Gastroesophageal sphincter (tissue), 3 donors: ENCODE measurements at regions not wholly inside any gene's neighbourhood (a gene's known extent, or its start where the extent isn't known, plus 50 kb on each side); places are given as distances from the start of the nearest gene placed in this dataset.

Experiments used
- POLR2A ChIP-seq, 2 donors: fragments of 450-650 bp; IDR thresholded peaks; one replicate each; pipeline ENCODE4 v1.6.1; 2017; ENCODE audit warnings: antibody characterized with exemption in 2 of 2, mild to moderate bottlenecking in 2 of 2, moderate library complexity in 1 of 2
- TF ChIP-seq, protein P1 (sequence below), 4 experiments: fragments of 200-600 bp in 2 of 4; fragments of 450-650 bp in 2 of 4; sonication (generic) in 1 of 4; IDR thresholded peaks; one replicate each; pipeline ENCODE4 v1.5.1; 2017 to 2019; ENCODE audit warnings: antibody characterized with exemption in 4 of 4, mild to moderate bottlenecking in 2 of 4, moderate library complexity in 2 of 4

DNA sequence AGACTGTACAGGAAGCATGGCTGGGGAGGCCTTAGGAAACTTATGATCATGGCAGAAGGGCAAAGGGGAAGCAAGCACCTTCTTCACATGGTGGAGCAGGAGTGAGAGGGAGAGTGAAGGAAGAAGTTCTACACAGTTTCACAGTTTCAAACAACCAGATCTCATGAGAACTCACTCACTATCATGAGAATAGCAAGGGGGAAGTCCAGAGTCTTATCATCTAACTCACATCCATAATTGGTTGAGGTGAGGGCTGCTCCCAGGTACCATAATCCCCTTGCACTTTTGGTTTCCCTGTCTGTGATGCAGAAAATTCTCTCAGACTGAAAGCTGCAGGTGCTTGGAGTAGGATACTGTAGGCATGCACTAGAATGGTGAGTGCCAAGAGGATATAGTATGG is 233.8 kb upstream of the CPEB2 start:
- TF ChIP-seq POLR2A (IDR thresholded peaks at IDR 0.05): no peak
- TF ChIP-seq, protein P1, sequence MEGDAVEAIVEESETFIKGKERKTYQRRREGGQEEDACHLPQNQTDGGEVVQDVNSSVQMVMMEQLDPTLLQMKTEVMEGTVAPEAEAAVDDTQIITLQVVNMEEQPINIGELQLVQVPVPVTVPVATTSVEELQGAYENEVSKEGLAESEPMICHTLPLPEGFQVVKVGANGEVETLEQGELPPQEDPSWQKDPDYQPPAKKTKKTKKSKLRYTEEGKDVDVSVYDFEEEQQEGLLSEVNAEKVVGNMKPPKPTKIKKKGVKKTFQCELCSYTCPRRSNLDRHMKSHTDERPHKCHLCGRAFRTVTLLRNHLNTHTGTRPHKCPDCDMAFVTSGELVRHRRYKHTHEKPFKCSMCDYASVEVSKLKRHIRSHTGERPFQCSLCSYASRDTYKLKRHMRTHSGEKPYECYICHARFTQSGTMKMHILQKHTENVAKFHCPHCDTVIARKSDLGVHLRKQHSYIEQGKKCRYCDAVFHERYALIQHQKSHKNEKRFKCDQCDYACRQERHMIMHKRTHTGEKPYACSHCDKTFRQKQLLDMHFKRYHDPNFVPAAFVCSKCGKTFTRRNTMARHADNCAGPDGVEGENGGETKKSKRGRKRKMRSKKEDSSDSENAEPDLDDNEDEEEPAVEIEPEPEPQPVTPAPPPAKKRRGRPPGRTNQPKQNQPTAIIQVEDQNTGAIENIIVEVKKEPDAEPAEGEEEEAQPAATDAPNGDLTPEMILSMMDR (IDR thresholded peaks at IDR 0.05): no peak
